Astrocyte of the hippocampus (primary cell): ENCODE measurements at regions not wholly inside any gene's neighbourhood (a gene's known extent, or its start where the extent isn't known, plus 50 kb on each side); places are given as distances from the start of the nearest gene placed in this dataset.

Source experiments
- DNase-seq: peaks from one replicate; pipeline ENCODE4 v3.0.0; 2011; ENCODE audit warnings: low read depth, low spot score

DNA sequence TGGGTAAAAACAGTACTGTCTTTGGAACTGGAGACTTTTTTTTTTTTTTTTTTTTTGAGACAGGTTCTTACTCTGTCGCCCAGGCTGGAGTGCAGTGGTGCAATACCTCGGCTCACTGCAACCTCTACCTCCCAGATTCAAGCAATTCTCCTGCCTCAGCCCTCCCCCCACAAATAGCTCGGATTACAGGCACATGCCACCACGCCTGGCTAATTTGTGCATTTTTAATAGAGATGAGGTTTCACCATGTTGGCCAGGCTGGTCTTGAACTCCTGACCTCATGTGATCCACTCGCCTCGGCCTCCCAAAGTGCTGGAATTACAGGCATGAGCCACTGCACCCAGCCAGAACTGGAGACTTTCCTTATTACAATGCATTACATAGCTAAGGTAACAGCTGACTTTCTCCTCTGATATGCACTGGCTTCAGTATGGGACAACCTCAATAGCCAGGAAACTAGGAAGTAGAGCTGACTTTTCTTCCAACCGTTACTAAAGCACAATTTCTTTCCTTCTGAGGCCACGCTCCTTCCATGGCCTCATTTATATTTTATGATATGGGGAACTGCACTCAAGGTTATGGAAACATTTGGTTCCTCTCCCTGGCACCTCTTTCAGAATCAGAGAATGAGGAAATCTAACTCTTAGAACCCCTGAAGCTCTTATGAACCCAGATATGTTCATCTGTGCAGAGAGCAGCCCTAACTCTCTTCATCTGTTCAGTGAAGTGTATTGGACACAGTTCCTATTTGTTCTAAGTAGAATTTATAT is 53.5 kb upstream of the FAM9B start:
- DNase-seq = no peak

DNA sequence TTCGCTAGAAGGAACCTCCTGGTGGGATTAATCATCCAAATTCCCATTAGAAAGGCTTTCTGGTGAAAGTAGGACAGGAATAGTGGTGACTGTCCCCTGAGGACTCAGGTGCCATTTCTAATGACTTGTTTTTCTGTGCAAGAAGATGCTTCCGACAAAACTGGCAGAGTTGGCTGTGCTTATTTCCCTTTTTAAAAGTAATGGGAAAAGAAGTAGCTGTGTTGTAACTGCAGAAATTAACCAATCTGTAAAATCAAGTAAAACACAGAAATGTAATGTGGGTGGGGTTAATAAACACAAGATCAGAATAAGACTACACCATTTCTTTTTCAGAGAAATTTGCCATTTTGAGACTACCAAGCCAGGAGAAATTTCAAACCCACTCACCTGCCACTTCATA is 55.0 kb upstream of the FAM9B start:
- no peak for DNase-seq

DNA sequence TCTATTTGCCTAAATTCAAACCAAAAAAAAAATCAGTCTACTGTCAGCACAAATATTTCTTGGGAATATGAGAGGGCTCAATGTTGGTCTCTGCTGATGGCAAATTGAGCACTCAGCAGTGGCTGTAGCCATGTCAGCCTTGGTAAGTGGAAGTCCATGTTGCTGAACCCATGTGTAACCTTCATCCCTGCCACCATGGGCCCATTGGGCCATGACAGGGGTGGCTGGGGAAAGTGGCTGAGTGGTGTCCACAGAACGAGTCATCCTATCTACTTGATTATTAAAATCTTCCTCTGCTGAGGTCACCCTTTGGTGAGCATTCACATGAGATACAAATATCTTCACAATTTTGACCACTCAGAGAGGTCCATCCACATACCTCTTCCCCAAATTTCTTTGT is 56.8 kb upstream of the FAM9B start:
- no peak for DNase-seq

DNA sequence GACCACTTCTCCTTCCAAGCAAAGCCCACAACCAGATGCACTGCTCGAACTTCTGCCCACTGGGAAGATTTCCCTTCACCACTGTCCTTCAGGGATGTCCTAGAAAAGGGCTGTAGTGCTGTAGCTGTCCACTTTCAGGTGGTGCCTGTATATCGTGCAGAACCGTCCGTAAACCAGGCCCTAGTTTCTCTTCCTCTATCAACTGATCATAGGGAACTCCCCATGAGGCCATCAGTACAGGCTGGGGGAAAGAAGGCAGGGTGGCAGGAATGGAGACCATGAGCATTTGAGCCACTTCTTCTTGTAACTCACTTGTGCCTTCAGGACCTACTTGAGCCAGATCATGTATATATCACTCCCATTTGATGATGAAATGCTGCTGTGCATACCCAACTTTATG is 57.3 kb upstream of the FAM9B start:
- no peak for DNase-seq

DNA sequence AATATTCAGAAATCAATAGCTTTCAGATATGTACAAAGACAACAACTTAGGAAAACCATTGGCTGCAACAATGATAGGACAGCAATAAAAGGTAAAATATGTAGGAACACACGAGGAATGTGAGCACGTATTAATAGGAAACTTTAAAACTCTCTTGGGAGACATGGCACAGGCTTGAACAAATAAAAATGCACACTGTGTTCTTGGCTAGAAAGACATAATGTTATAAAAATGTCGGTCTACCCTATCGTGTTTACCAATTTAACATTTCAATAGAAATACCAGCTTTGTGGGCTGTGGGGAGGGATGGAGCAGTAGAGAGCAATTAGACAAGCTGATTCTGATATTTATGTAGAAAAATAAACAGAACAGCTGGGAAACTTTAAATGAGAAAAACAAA is 69.0 kb upstream of the FAM9B start:
- DNase-seq = no peak

DNA sequence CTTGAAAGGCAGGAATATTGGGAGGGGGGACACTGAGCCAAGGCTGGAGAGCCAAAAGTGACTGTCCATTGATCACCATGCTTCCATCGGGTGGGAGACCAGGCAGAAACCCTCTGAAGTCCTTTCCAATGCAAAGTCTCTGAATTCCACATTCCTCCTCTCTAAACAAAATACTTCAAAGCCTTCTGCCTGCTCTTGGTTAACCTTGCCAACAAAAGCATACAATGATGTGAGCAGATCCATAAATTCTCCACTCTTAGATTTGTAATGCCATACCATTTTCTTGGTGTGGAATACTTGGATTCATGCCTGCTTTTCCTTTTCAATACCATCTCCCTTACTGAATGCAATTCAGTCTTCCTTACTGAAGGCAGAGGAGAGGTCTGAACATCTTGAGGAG is 74.1 kb upstream of the FAM9B start:
- DNase-seq = peak; percentile 15

DNA sequence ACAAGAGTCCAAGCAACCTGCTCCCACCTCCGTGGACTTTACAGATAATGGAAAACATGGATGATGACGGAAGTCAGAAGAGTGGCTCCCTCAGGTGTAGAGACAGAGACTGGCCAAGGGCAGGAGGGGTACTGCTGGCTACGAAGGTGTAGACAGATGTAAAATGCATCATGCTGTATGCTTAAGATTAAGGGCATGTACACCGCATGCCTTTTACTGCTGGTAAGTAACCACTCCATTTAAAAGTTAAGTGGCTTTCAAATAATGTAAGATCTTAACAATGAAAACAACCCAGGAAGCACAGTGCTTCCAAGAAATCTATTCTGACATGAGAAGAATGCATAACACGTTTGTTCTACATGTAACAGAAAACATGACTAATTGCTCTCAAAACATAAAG is 76.9 kb upstream of the FAM9B start:
- DNase-seq = no peak

DNA sequence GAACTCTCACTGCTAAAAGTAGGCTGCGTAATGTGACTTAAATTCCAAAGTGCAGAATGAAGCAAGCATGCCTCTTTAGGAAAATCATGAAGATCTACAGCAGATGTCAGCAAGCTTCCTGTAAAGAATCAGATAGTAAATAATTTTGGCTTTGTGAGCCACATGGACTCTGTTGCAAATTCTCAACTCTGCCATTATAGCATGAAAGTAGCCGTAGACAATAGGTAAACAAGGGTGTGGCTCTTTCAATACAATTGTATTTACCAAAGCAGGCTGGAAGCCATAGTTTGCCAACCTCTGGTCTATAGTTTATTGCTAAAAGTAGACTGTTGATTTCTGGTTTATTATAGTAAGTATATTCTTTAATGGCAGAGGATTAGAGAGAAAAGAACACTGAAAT is 80.3 kb upstream of the FAM9B start:
- no peak for DNase-seq

DNA sequence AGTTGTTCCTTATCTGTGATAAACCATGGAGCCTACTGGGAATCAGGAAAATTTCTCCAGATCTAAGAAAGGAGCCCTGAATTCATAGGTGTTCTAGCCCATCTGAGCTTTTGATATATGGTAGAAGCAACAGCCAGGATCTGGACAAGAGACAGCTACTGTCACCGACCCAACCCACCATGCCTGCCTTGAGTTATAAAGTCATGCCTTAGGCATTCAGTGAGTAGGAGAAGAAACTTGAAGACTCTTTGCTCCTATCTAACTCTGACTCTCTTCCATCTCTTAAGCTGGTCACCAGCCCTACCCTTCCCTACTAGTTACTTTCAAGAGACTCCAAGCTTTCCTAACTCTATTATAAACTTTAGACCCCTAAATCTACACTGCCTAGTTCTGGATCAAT is 83.9 kb upstream of the FAM9B start:
- no peak for DNase-seq

DNA sequence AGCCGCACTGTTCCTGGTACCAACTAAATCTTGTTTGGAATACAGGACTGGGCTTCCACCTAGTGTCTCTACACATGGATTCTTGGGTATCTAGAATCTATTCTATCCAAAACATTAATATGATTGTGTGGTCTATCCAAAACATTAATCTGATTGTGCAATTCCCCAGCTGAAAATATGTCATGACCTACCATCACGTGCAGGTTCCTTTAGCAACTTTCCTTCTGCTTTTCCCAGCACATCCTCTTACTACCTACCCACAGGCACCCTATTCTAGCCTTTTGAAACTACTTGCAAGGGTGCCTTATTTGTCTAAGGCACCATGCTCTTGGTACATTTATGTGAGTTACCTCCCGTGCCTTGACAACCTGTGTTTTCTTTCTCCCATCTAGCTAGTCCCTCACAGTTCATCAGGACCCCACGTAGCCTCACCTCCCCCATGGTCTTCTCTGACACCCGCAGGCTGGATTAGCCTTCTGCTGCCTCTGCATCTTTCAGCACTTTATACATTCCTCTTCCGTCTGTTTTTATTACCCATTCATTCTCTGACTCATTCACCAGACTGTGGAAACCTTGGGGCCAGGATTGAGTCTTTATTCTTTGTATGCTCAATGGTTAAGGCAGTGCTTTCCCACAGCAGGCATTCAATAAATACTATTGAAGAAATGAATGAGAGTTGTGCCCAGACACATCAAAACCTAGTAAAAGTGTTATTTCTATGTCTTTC is 88.8 kb upstream of the FAM9B start:
- DNase-seq = peak; percentile 16

DNA sequence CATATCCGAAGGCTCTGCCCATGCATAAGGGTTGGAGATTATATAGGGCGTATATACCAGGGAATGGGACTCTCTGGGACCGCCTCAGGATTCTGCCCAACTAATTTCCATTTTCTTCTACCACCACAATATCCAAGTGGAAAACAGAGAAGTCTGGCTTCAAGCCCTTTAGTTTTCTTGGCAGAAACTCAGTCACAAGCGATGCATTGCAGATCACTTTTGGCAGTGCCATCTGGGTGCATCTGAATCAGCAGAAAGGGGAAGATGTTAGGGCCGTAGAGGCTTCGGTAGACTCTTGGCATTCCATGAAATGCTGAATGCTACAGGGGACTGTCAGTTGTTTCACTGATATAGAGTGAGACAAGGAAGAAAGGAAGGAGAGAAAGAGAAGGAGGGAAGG is 94.1 kb upstream of the FAM9B start:
- no peak for DNase-seq

DNA sequence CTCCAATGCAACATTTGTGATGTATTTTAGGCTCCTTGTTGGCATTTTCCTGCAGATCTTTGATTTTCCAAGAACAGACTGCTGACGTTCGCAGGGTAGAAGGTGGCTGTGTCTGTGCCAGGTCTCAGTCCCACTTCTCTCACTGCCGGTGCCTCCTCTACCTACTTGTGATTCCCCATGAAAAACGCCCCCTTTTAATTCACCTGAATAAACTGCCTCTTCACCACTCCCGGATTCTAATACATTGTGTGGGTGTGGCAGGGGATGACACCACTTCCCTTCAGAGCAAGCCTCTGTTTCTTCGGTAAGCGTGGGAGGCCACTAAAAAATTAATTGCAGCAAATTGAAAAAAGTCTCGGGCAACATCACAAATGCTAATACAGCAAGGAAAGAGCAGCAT is 96.1 kb upstream of the FAM9B start:
- DNase-seq = no peak

DNA sequence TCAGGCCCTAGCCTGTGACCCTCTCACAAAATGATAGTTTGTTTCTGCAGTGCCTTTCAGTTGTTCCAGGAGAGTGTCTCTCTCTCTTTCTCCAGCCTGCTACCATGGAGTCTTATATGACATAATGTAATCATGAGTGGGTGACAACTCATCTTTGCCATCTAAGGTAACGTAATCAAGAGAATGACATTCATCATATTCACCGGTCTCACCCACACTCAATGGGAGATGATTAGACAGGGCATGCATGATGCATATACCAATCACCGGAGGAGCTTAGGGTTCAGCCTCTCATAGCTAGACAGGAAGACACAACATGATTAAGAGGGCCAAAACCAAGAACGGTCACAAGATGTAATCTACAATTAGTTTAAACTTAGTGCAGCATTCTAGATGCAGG is 97.1 kb upstream of the FAM9B start:
- DNase-seq = no peak

DNA sequence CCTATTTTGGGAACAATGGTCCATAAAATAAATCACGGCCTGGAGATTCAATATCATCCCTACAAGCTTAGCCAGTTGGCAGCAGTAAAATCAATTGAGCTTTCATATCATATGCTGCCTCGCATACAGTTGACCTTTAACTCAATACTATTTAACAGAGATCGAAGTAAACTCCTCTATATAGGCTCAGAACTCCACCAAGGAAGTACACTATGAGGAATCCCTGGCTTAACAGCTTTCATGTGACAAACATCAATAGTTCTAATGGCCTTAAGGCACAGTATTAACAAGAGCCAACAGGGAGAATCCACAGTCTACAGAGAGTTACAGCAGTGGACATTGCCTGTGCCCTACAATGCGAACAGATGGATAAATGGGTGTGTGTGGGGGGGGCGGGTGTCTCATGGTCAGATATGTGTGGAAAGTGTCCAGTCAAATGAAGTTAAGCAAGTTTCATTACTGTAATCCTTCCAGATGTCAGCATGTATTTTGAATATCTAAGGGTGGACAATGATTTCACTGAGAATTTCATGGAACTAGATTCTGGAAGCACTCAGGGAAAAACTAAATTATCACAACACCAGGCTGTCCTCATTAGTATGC is 98.2 kb upstream of the FAM9B start:
- no peak for DNase-seq

DNA sequence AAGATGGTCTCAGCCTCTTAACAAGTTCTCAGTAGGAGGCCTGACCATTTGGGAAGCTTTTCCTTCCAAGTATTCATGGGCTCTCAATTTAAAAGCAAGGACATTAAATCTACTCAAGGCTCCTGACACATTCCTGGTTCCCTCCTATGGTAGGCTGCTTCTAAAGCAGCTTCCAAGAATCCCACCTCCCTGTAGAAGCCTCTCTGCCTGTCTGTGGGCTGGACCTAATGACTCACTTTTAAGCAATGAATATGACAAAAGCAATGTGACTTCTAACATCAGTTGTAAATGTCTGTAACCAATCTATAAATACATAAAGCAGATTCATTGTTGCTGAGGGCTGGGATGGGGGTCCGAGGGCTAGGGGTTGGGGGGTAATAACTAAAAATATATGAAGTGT is 99.5 kb upstream of the FAM9B start:
- DNase-seq = peak; percentile 43

DNA sequence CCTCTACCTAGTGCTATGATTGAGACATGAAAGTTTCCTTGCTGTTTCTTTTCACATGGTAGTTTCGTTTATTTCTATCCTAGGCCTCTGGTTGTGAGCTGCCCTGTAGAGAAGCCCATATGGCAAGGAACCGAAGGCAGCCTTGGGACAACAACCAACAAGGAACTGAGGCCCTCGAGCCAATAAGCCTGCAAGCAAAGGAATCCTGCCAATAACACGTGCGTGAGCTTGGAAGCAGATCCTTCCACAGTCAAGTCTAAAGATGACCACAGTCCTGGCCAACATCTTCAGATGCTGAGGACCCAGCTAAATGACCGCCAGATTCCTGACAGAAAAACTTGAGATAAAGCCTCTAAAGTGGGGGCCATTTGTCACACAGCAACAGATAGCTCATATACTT is 100.4 kb upstream of the FAM9B start:
- DNase-seq = no peak

DNA sequence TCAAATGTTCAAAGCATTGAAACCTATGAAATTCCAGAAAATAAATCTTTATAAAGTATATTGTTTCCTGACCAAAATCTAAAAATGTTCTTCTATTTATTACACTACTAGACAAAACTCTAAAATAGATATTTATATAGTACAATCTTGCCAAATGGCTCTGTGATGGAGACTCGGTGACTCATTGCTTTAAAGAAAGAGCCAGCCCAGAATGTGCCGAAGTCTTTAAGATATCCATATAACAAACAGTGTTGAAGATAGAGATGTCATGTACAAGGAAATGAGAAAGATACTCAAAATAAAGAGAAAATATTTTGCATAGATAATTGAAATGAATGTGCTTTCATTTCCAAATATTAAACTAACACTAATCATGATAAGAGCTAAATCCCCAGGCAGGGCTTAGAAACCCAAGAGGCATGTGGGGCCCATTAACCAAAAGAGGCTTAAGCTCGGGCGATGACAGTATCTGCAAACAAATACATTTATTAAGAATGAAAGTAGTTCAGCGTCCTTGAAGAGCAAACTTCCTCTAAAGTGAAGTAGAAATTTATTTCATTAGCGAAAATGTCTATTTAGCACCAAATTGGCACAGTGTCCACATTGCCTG is 102.1 kb upstream of the FAM9B start:
- DNase-seq = no peak

DNA sequence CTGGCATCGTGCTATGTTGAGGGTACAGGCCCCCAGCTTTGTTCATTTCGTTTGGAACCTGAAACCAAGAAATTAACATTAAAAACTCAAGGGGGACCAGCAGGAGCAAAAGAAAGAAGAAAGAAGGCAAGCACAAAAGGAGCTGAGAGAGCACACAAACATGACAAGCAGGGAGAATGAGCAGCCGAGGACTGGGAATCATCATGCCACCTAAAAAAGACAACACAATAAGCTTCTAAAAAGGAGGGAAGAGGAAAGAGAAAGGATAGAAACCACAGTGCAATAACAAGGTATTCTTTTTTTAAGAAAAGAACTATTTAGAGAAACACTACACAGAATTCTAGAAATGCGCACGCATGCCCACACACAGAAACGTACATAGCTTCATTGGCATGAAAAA is 103.2 kb upstream of the FAM9B start:
- DNase-seq = no peak

DNA sequence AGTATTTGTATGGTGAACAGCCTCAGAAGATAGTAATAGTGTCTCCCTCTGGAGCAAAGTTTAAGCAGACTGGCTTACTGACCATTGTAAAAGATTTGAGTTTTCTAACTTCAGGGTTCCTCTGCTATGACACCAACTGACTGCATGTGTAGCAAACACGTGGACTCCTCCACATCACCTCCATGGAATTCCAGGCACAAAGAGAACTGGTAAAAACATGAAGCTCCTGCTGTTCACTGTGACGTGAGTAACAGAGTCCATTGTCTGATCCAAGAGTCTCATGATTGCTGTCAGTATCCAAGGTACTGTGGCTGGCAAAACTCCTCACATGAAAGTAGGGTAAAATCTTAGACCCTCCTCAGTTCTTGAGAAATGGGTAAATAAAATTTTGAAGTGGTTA is 107.6 kb upstream of the FAM9B start:
- DNase-seq = peak; percentile 68

DNA sequence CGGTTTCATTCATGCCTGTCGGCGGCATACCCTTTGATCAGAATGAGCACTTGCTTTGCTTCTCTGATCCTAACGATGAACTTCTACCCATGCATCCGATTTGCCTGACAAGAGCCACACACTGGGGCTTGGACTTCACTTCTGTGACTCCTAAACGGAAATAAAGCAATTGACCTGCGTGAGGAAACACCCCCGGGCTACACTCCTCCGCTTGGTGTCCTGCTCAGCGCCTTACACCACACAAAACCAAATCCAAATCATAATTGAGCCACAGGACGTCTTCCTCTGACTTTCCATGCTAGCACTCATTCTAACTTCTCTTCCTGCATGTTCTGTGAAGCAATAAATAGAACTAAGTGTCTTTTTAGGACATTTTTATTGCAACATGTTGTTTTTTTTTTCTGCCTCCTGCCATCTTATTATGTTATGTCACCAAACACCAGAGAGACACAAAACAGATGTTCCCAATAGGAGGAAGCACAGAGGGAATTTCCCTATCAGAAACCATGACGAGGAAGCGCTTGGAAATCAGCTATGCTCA is 110.8 kb upstream of the FAM9B start:
- no peak for DNase-seq

DNA sequence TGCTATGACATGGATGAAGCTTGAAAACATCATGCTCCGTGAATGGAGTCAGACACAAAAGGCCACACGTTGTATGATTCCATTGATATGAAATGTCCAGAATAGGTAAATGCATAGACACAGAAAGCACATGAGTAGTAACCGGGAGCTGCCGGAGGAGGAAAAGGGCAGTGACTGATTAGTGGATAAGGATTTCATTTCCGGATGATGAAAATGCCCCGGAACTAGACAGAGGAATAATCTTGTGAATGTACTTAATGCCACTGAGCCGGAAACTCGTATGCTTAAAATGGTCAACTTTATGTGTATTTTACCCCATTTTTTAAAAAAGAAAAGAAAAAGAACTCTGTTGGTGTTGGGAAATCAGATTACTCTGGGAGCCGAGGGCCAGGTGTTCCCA is 112.7 kb upstream of the FAM9B start:
- no peak for DNase-seq

DNA sequence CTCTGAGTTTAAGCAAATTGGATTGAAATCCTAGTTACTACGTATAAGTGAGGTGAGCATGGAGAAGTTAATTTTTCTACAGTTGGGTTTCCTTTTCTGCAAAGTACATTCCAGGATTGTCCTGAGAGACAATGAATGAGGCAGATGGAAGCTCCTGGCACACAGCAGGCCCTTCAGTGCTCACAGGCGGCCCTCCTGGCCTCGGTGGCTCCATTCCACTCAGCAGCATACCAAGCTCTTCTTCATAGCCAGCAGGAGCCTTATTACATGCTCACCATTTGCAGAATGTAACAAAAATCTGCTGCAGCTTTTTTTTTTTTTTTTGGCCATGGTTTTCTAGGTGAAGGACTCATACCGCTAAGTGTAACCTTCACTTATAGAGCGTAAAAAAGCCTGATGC is 113.2 kb upstream of the FAM9B start:
- DNase-seq = no peak
